HG03439 (cell line): ENCODE measurements at regions not wholly inside any gene's neighbourhood (a gene's known extent, or its start where the extent isn't known, plus 50 kb on each side); places are given as distances from the start of the nearest gene placed in this dataset.
"Not testable (repeated sequence)": the region's sequence is repeated elsewhere in the genome, so short reads cannot be mapped to it uniquely, and the experiment has no call there.

Source experiments
- ATAC-seq: cut with Tn5 transposase; IDR thresholded peaks from one replicate; pipeline ENCODE4 v1.9.1; 2021; ENCODE audit warnings: mild to moderate bottlenecking, moderate library complexity; ENCODE audit not compliant: unreplicated experiment

- no peak for ATAC-seq
Measured at GRCh38 chr10:78467496-78468106, 433.9 kb downstream of the RPS24 start.

DNA sequence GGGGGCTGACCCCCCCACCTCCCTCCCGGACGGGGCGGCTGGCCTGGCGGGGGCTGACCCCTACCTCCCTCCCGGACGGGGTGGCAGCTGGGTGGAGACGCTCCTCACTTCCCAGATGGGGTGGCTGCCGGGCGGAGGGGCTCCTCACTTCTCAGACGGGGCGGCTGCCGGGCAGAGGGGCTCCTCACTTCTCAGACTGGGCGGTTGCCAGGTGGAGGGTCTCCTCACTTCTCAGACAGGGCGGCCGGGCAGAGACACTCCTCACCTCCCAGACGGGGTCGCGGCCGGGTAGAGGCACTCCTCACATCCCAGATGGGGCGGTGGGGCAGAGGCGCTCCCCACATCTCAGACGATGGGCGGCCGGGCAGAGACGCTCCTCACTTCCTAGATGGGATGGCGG, 435.1 kb downstream of the RPS24 start:
- ATAC-seq, result not testable (repeated sequence)

GRCh38 chr10:78470267-78471103, 436.8 kb downstream of the RPS24 start:
- no peak for ATAC-seq

DNA sequence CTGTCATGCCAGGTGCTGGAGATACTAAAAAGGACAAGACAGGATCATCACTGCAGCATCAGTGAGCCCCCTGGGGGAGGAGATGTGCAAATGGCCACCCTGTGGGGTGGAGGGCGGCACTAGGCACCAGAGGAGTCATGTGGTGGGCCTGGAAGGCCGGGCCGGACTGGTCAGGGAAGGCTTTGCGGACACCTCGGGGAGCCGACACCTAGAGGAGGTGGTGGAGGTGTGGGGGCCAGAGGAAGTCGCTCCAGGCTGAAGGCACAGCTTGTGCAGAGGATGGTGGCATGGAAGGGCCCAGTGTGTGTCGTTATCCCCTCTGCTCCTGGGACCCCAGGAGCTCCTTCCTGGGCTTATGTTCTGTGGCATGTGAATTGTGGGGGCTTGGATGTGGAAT, 437.7 kb downstream of the RPS24 start:
- ATAC-seq, result no peak

- ATAC-seq, result no peak
Measured at GRCh38 chr10:78471723-78472550, 438.3 kb downstream of the RPS24 start.

DNA sequence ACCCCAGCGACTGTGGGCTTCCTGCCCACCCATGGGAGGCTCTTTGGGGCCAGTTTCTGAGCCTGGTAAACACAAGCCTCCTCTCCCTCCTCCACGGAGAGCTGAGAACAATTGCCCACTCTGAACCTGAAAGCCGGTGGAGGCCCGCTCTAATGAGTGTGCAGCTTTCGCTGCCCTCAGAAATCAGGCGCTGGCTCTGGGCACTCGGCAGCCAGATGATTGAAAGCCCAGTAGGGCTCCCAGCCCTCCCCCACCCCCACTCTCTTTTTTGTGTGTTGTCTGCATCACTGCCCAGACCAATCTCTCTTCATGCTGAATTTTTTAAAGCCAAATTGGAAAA, 438.9 kb downstream of the RPS24 start:
- no peak for ATAC-seq

DNA sequence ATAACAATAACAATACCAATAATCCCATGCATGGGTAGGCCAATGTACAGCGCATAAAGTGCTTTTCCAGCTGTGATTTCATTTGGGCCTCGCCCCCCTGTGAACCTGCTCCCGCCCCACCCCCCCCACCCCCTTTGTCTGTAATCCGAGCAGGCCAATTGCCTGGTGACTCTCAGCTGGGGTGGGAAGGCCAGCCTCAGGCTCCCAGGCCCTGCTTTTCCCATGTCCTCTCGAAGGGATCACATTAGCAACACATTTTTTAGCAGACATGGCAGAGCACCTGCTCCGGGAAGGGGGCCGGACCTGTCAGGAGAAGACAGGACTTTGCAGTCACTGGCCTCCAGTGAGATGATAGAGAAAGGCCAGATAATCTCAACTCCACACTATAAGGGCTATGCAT, 439.3 kb downstream of the RPS24 start:
- ATAC-seq, result no peak

DNA sequence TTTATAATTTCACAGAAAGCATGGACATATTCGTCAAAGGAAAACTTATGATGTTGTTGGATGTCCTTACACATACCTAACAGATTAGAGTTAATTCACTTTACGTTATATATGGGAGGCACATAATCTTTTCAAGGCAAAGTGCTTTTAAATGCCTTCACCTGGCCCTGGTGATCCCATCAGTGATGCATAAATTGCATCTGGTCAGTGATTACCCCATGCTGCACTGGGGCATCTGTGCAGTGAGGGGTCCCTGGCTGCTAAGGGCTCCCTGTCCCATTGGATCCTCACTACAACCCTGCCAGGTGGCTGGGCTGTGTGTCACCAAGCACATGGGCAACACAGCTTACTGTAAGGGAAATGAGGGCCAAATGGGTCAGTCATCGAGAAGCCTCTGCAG, 441.1 kb downstream of the RPS24 start:
- no peak for ATAC-seq

GRCh38 chr10:78475437-78475836, 441.8 kb downstream of the RPS24 start:
- ATAC-seq, result no peak

DNA sequence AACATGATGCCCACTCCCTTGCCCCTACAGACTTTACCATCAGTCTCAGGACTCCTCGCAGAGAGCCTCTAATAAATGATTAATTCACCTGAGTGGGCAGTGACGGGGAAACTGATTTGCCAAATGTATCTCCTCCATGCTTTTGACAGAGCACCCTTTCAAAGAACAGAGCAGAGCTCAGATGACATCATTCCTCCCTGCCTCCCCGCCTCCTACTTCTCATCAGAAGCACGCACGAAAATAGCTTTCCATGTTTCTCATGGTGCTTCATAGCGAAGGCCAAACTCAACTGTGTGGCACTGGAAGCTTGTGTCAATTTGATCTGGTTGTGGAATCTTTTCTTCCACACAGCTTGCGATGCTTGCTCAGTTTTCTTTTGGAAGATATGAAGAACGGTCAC, 442.5 kb downstream of the RPS24 start:
- no peak for ATAC-seq

- no peak for ATAC-seq
Measured at GRCh38 chr10:78476844-78477243, 443.2 kb downstream of the RPS24 start.

DNA sequence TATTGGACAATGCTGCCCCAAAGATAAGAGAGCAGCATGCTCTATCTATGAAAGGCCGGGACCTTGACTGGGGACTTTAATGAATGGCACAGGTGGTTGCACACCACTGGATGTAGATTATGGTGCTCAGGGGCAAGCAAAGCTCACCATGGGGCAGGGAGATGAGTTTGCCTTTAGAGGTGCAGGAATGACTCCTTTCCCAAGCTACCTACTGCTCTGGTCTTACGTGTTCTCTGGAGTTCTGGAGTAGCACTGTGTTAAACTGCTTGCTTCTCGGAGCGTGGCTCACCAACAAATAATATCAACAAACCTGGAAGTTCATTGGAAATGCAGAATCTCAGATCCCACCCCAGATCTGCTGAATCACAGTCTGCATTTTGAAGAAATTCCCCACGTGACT, 445.3 kb downstream of the RPS24 start:
- ATAC-seq, result no peak

DNA sequence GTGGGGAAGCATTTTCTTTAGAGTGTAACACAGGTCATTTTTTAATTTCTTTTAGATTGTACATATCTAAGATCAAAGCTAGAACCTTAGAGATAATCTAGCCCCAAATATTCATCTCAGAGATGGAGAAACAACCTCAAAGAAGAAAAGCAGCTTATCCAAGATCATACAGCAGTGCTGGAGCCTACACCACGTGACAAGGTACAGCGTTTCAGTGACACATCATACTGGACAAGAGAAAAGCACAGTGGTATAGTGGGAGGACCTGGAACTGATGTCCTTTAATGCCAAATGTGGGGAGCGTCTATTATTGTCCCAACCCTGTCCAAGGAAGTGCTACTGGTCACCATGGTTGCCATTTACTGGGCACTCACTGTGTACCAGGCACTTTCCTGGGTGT, 445.8 kb downstream of the RPS24 start:
- no peak for ATAC-seq

DNA sequence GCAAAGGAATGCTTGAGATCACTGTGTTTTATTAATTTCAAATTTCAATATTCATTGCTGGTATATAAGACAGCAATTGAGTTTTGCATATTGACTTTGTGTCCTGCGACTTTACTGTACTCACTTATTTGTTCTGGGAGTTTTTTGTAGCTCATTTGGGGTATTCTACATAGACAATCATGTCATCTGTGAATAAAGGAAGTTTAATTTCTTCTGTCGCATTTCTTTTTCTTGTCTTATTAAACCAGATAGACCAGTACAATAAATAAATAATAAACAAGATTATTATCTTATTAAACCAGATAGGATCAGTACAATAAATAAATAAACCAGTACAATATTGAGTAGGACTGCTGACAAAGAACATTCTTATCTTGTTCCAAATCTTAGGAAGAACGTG, 448.2 kb downstream of the RPS24 start:
- ATAC-seq, result no peak

- no peak for ATAC-seq
Measured at GRCh38 chr10:78483641-78484040, 450.0 kb downstream of the RPS24 start.

DNA sequence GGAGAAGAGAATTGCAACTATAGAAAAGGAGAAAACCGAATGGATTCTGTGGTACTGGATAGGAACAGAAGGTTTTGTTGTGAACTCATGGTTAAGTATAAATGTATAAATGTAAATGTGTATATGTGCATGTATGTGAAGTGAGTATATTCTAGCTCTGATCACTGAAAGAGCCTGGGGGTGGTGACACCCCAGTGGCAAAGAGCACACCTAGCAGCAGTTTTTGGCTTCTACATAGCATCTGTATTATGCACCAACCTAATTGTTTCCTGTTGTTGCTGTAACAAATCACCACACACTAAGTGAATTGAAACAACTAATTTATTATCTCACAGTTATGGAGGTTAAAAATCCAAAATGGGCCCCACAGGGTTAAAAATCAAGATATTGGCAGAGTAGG, 455.4 kb downstream of the RPS24 start:
- ATAC-seq, result no peak

DNA sequence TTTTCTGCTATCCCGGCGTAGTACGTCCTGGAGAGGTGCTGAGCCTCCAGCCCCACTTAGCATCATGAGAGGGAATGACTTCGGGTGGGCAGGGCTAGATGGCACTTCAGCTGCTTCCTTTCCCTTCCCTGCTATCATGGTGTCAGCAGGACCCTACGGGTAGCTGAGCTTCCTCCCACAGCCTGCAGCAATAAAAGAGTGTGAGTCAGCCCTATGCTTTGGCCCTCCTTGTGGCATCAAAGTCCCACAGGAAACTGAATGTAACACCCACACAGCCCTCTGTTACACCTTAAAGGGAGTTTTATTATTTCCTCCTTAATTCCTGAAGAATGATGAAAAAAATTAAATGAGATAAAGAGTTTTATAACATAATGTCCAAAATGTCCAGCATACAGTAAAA, 458.1 kb downstream of the RPS24 start:
- no peak for ATAC-seq

- ATAC-seq, result no peak
Measured at GRCh38 chr10:78492424-78492823, 458.8 kb downstream of the RPS24 start.

DNA sequence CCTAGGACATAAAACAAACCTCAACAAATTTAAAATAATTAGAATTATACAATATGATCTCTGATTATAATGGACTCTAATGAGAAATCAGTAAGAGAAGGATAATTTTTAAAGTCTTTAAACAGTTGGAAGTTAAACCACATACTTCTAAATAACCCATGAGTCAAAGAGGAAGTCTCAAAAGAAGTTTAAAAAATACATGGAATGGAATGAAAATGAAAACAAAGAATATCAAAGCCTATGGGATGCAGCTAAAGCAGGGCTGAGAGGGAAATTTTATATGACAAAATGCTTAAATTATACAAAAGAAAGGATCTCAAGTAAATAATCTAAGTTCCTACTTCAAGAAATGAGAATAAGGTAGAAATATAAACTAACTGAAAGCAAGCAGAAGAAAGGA, 460.5 kb downstream of the RPS24 start:
- no peak for ATAC-seq

- ATAC-seq, result no peak
Measured at GRCh38 chr10:78502210-78502936, 468.7 kb downstream of the RPS24 start.

- no peak for ATAC-seq
Measured at GRCh38 chr10:78504181-78504580, 470.5 kb downstream of the RPS24 start.
